SK-N-SH (cell line): ENCODE measurements at regions not wholly inside any gene's neighbourhood (a gene's known extent, or its start where the extent isn't known, plus 50 kb on each side); places are given as distances from the start of the nearest gene placed in this dataset.

ENCODE experiments used
- CTCF ChIA-PET: fragments of 300-600, 350-600 bp; formaldehyde crosslinking; extraction: SDS; loops from one replicate; lab custom pipeline; 2021; lab: Yijun Ruan, JAX
- POLR2A ChIA-PET: fragments of 350-600 bp; sonication (Branson Sonifier 250); formaldehyde crosslinking; extraction: SDS; loops from one replicate; lab custom pipeline; 2020; ENCODE audit warnings: antibody characterized with exemption, inconsistent platforms; lab: Yijun Ruan, JAX
- DNase-seq: peaks from one replicate; pipeline ENCODE4 v3.0.0; 2012
- H2AFZ ChIP-seq: fragments of 200-600 bp; sonication (generic); 2 replicates; pipeline ENCODE4 v1.8.1; 2016; ENCODE audit warnings: antibody characterized with exemption, mild to moderate bottlenecking, low read depth
- H3F3A ChIP-seq: fragments of 200-600 bp; sonication (generic); replicated peaks from 2 replicates; pipeline ENCODE3; 2016; ENCODE audit warnings: antibody characterized with exemption, mild to moderate bottlenecking; ENCODE audit not compliant: insufficient read depth
- H3K27ac ChIP-seq, 2 experiments: fragments of 200-500 bp in 1 of 2; fragments of 200-600 bp in 1 of 2; sonication (Bioruptor generic) in 1 of 2; sonication (generic), shearing (Covaris generic) in 1 of 2; 2 replicates each; pipeline versions ENCODE4 v1.5.1 to v1.6.1; 2014 to 2016; ENCODE audit warnings: low read depth in 2 of 2, inconsistent platforms in 1 of 2, low read length in 1 of 2, mild to moderate bottlenecking in 1 of 2, mixed read lengths in 1 of 2
- H3K27me3 ChIP-seq: fragments of 200-600 bp; sonication (generic), shearing (Covaris generic); 2 replicates; pipeline ENCODE4 v1.6.1; 2016; ENCODE audit warnings: mixed run types; ENCODE audit not compliant: insufficient read depth
- H3K36me3 ChIP-seq, 2 experiments: fragments of 200-500 bp in 1 of 2; fragments of 200-600 bp in 1 of 2; sonication (Bioruptor generic) in 1 of 2; sonication (generic) in 1 of 2; replicated peaks in 1 of 2; 2 replicates each; pipeline versions ENCODE3 to v1.5.1; 2014 to 2016; ENCODE audit warnings: low read length in 1 of 2, mild to moderate bottlenecking in 1 of 2; ENCODE audit not compliant: insufficient read depth in 2 of 2, control insufficient read depth in 1 of 2
- H3K4me1 ChIP-seq, 2 experiments: fragments of 200-500 bp in 1 of 2; fragments of 200-600 bp in 1 of 2; sonication (Bioruptor generic) in 1 of 2; sonication (generic), shearing (Covaris generic) in 1 of 2; 2 replicates each; pipeline versions ENCODE4 v1.5.1 to v1.6.1; 2014 to 2016; ENCODE audit warnings: low read depth in 1 of 2, low read length in 1 of 2, mixed run types in 1 of 2; ENCODE audit not compliant: insufficient read depth in 2 of 2, control insufficient read depth in 1 of 2
- H3K4me2 ChIP-seq: fragments of 200-600 bp; sonication (generic), shearing (Covaris generic); 2 replicates; pipeline ENCODE4 v1.6.1; 2017; ENCODE audit warnings: mixed run types
- H3K4me3 ChIP-seq, 2 experiments: fragments of 200-500 bp in 1 of 2; fragments of 200-600 bp in 1 of 2; sonication (Bioruptor generic) in 1 of 2; sonication (generic), shearing (Covaris generic) in 1 of 2; 2 replicates each; pipeline versions ENCODE4 v1.5.1 to v1.8.1; 2014 to 2016; ENCODE audit warnings: low read depth in 2 of 2, inconsistent platforms in 1 of 2, low read length in 1 of 2, mild to moderate bottlenecking in 1 of 2, mixed read lengths in 1 of 2, moderate library complexity in 1 of 2
- H3K79me2 ChIP-seq: fragments of 200-600 bp; sonication (generic); 2 replicates; pipeline ENCODE4 v1.8.1; 2017; ENCODE audit warnings: mild to moderate bottlenecking; ENCODE audit not compliant: insufficient read depth
- H3K9ac ChIP-seq: fragments of 200-600 bp; sonication (generic); 2 replicates; pipeline ENCODE4 v1.6.1; 2017; ENCODE audit warnings: mixed run types
- H3K9me2 ChIP-seq: fragments of 200-600 bp; sonication (generic); 2 replicates; pipeline ENCODE4 v1.6.1; 2017; ENCODE audit warnings: mixed run types
- H3K9me3 ChIP-seq: fragments of 200-600 bp; sonication (generic); 2 replicates; pipeline ENCODE4 v1.6.1; 2017; ENCODE audit warnings: mixed run types, mild to moderate bottlenecking, moderate library complexity
- H4K20me1 ChIP-seq: fragments of 200-600 bp; sonication (generic); 2 replicates; pipeline ENCODE4 v1.6.1; 2017; ENCODE audit warnings: mild to moderate bottlenecking, mixed run types; ENCODE audit not compliant: insufficient read depth
- CHD2 ChIP-seq: fragments of 150-350 bp; IDR thresholded peaks from 2 replicates; pipeline ENCODE4 v1.6.1; 2018; ENCODE audit warnings: low read length; ENCODE audit not compliant: partially characterized antibody
- EP300 ChIP-seq, 2 experiments: IDR thresholded peaks; 2 replicates each; pipeline versions ENCODE4 v1.4.0 to v1.6.1; 2012; ENCODE audit warnings: borderline replicate concordance in 1 of 2, low read depth in 1 of 2, low read length in 1 of 2
- EZH2phosphoT487 ChIP-seq: fragments of 200-600 bp; sonication (generic); IDR thresholded peaks from 2 replicates; pipeline ENCODE4 v1.6.1; 2017; ENCODE audit warnings: low read depth, mixed run types, mild to moderate bottlenecking, antibody characterized with exemption, moderate library complexity, borderline replicate concordance
- FOXJ3 ChIP-seq: sonication (generic); formaldehyde crosslinking; IDR thresholded peaks from 2 replicates; pipeline ENCODE4 v1.5.1; 2020; ENCODE audit warnings: mild to moderate bottlenecking, missing genetic modification reagents
- FOXM1 ChIP-seq: IDR thresholded peaks from 2 replicates; pipeline ENCODE4 v1.4.0; 2012; ENCODE audit warnings: low read depth, mild to moderate bottlenecking
- GABPA ChIP-seq: IDR thresholded peaks from 2 replicates; pipeline ENCODE4 v1.4.0; 2012; ENCODE audit warnings: low read depth, mild to moderate bottlenecking
- GATA2 ChIP-seq: sonication (generic); formaldehyde crosslinking; IDR thresholded peaks from 2 replicates; pipeline ENCODE4 v1.5.0; 2020; ENCODE audit warnings: mild to moderate bottlenecking, missing genetic modification reagents
- IRF3 ChIP-seq: fragments of 150-350 bp; IDR thresholded peaks from 2 replicates; pipeline ENCODE4 v1.6.1; 2016; ENCODE audit warnings: mild to moderate bottlenecking, low read depth, low read length
- JUND ChIP-seq: IDR thresholded peaks from 2 replicates; pipeline ENCODE4 v1.4.0; 2012
- POLR2AphosphoS5 ChIP-seq: IDR thresholded peaks from 2 replicates; pipeline ENCODE4 v1.6.1; 2012; ENCODE audit warnings: low read depth, low read length
- RCOR1 ChIP-seq: fragments of 150-350 bp; IDR thresholded peaks from 2 replicates; pipeline ENCODE4 v1.6.1; 2017; ENCODE audit warnings: antibody characterized with exemption, low read length
- RXRA ChIP-seq: IDR thresholded peaks from 2 replicates; pipeline ENCODE4 v1.4.0; 2012; ENCODE audit warnings: low read depth, mild to moderate bottlenecking, borderline replicate concordance
- TAF1 ChIP-seq: IDR thresholded peaks from 2 replicates; pipeline ENCODE4 v1.6.1; 2012; ENCODE audit warnings: low read depth, mild to moderate bottlenecking, low read length, moderate library complexity, borderline replicate concordance
- USF2 ChIP-seq: fragments of 150-350 bp; IDR thresholded peaks from 2 replicates; pipeline ENCODE4 v1.6.1; 2017; ENCODE audit warnings: antibody characterized with exemption, low read length, low read depth, borderline replicate concordance
- WGBS: methylation state at CpG from one replicate; pipeline ENCODE4 v1.1.6; 2017; ENCODE audit warnings: low lambda C conversion rate; 5-methylcytosine and 5-hydroxymethylcytosine counted together
- TF ChIP-seq, protein P1 (sequence below): fragments of 200-600 bp; sonication (generic); IDR thresholded peaks from 2 replicates; pipeline ENCODE4 v1.6.1; 2017; ENCODE audit warnings: antibody characterized with exemption, mild to moderate bottlenecking, moderate library complexity
- TF ChIP-seq, protein P2 (sequence below): IDR thresholded peaks from 2 replicates; pipeline ENCODE4 v1.4.0; 2012; ENCODE audit warnings: low read depth, borderline replicate concordance

DNA sequence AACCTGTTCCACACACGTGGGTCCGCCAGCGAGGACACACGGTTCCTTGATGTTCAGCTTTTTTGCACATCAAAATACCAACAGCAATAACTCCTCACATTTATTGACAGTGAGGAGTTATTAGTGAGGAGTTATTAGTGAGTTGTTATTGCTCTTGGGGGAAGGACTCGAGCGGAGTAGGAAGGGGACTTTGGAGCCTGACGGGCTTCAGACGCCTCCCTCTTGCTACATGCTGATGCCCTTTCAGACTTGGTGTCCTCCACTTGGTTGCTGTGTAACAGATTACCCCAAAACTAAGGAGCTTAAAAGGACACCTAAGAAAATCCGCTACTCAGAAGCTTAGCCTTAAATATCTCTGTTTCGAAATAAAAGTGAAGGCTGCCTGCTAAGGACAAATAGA, 181.9 kb upstream of the MSX2 start:
- DNase-seq: no peak
- ChIA-PET CTCF (interaction anchor here (1.4 to 1.9 kb wide), 3 partner anchors 10 to 251 kb away, joined by 3 to 7 read pairs (median 4); no protein-coding TSS in a partner anchor), POLR2A (interaction anchor here (0.7 kb wide), 1 partner anchor 94 kb away, joined by 3 read pairs; no protein-coding TSS in a partner anchor)
- Histone ChIP-seq H3K4me3 (no peak overlapping the region), H3K36me3 (no peaks in the 10 kb centered on the region), H3K79me2 (no peaks in the 10 kb centered on the region), H3K9me3 (no peaks in the 10 kb centered on the region), H4K20me1 (no peaks in the 10 kb centered on the region), H3K4me2 (no peak overlapping the region), H3F3A (no peaks in the 10 kb centered on the region), H3K4me1 (no peaks in the 10 kb centered on the region), H2AFZ (no peak overlapping the region), H3K27me3 (no peaks in the 10 kb centered on the region; the same call in 1 of the 2 replicates), H3K9me2 (no peaks in the 10 kb centered on the region), H3K27ac (no peak overlapping the region), H3K9ac (no peak overlapping the region)
- WGBS: 87% methylated on average over 10 of the region's 10 CpGs
- no peak for TF ChIP-seq USF2
- no peak for TF ChIP-seq GATA2 (CRISPR knock-in tag)
- no peak for TF ChIP-seq EZH2phosphoT487
- TF ChIP-seq FOXJ3: no peak
- no peak for TF ChIP-seq RCOR1
- TF ChIP-seq JUND: no peak
- TF ChIP-seq TAF1: no peak
- TF ChIP-seq, protein P1, sequence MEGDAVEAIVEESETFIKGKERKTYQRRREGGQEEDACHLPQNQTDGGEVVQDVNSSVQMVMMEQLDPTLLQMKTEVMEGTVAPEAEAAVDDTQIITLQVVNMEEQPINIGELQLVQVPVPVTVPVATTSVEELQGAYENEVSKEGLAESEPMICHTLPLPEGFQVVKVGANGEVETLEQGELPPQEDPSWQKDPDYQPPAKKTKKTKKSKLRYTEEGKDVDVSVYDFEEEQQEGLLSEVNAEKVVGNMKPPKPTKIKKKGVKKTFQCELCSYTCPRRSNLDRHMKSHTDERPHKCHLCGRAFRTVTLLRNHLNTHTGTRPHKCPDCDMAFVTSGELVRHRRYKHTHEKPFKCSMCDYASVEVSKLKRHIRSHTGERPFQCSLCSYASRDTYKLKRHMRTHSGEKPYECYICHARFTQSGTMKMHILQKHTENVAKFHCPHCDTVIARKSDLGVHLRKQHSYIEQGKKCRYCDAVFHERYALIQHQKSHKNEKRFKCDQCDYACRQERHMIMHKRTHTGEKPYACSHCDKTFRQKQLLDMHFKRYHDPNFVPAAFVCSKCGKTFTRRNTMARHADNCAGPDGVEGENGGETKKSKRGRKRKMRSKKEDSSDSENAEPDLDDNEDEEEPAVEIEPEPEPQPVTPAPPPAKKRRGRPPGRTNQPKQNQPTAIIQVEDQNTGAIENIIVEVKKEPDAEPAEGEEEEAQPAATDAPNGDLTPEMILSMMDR: no peak
- no peak for TF ChIP-seq IRF3
- no peak for TF ChIP-seq FOXM1
- TF ChIP-seq POLR2AphosphoS5: no peak
- no peak for TF ChIP-seq EP300 (IDR thresholded peaks at IDR 0.05; ENCODE audit: borderline replicate concordance in 1 of 2, low read depth in 1 of 2, low read length in 1 of 2)
- no peak for TF ChIP-seq CHD2
- TF ChIP-seq GABPA: no peak
- TF ChIP-seq, protein P2, sequence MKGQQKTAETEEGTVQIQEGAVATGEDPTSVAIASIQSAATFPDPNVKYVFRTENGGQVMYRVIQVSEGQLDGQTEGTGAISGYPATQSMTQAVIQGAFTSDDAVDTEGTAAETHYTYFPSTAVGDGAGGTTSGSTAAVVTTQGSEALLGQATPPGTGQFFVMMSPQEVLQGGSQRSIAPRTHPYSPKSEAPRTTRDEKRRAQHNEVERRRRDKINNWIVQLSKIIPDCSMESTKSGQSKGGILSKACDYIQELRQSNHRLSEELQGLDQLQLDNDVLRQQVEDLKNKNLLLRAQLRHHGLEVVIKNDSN: no peak
- TF ChIP-seq RXRA: no peak
